Colonic mucosa (tissue), 4 donors: ENCODE measurements at regions not wholly inside any gene's neighbourhood (a gene's known extent, or its start where the extent isn't known, plus 50 kb on each side); places are given as distances from the start of the nearest gene placed in this dataset.

Source experiments
- DNase-seq: peaks from one replicate; pipeline ENCODE4 v3.0.0-alpha.2; 2020
- H3K27ac ChIP-seq: fragments of 200-600 bp; one replicate; pipeline ENCODE4 v1.8.0; 2021
- H3K27me3 ChIP-seq: fragments of 200-600 bp; one replicate; pipeline ENCODE4 v1.8.0; 2021
- H3K36me3 ChIP-seq: fragments of 200-600 bp; one replicate; pipeline ENCODE4 v1.8.0; 2021
- H3K4me1 ChIP-seq: fragments of 200-600 bp; one replicate; pipeline ENCODE4 v1.8.0; 2021; ENCODE audit warnings: mild to moderate bottlenecking
- H3K4me3 ChIP-seq: fragments of 200-600 bp; one replicate; pipeline ENCODE4 v1.8.0; 2021
- H3K9ac ChIP-seq, 2 donors: one replicate each; pipeline ENCODE4 v1.7.0; 2013; ENCODE audit warnings: control low read depth in 2 of 2, low read depth in 2 of 2, low read length in 2 of 2
- H3K9me3 ChIP-seq: fragments of 200-600 bp; one replicate; pipeline ENCODE4 v1.8.0; 2021
- CTCF ChIP-seq: fragments of 200-600 bp; IDR thresholded peaks from one replicate; pipeline ENCODE4 v1.8.0; 2022; ENCODE audit warnings: antibody characterized with exemption, mild to moderate bottlenecking
- intact Hi-C: fragments of 100-400 bp; cut with DNase I; formaldehyde crosslinking; loops from one replicate; pipeline ENCODE4 v1.14.1; 2022
- donor health status: healthy.
- donor health status: DM: no; HTN: no; CAD: no.
- donor health status: DM: no; HTN: no; CAD: no.

- no peak for DNase-seq
- Histone ChIP-seq H3K4me1 (no peaks in the 10 kb centered on the region), H3K36me3 (no peaks in the 10 kb centered on the region), H3K27ac (no peak overlapping the region), H3K4me3 (no peak overlapping the region), H3K9me3 (no peaks in the 10 kb centered on the region), H3K27me3 (no peaks in the 10 kb centered on the region), H3K9ac (no peak overlapping the region)
- intact Hi-C loops, result no loop called here
- TF ChIP-seq CTCF, result no peak
These were observed 622.1 kb upstream of the UBE2E2 start for GRCh38 chr3:22581007-22581406.

- Histone ChIP-seq H3K9ac (no peak overlapping the region), H3K27me3 (no peaks in the 10 kb centered on the region), H3K36me3 (no peaks in the 10 kb centered on the region), H3K4me3 (no peak overlapping the region), H3K9me3 (no peaks in the 10 kb centered on the region), H3K4me1 (no peaks in the 10 kb centered on the region), H3K27ac (no peak overlapping the region)
- no peak for TF ChIP-seq CTCF
- no peak for DNase-seq
- intact Hi-C loops, result no loop called here
These were observed 620.9 kb upstream of the UBE2E2 start for GRCh38 chr3:22582266-22582665.

- Histone ChIP-seq H3K27me3 (no peaks in the 10 kb centered on the region), H3K27ac (no peak overlapping the region), H3K36me3 (no peaks in the 10 kb centered on the region), H3K9me3 (no peaks in the 10 kb centered on the region), H3K9ac (no peak overlapping the region), H3K4me3 (no peak overlapping the region), H3K4me1 (no peaks in the 10 kb centered on the region)
- TF ChIP-seq CTCF, result no peak
- DNase-seq, result no peak
- intact Hi-C loops, result no loop called here
These were observed 617.6 kb upstream of the UBE2E2 start for GRCh38 chr3:22585504-22585903.

GRCh38 chr3:22585911-22586310 is 617.2 kb upstream of the UBE2E2 start:
- no peak overlapping the region for H3K4me3 ChIP-seq
- DNase-seq, result no peak
- no peaks in the 10 kb centered on the region for H3K27me3 ChIP-seq
- no peak overlapping the region for H3K9ac ChIP-seq
- H3K4me1 ChIP-seq, result no peaks in the 10 kb centered on the region
- H3K36me3 ChIP-seq, result no peaks in the 10 kb centered on the region
- no peak overlapping the region for H3K27ac ChIP-seq
- intact Hi-C loops, result no loop called here
- H3K9me3 ChIP-seq, result no peaks in the 10 kb centered on the region
- TF ChIP-seq CTCF, result no peak

- H3K27ac ChIP-seq, result no peak overlapping the region
- no peak for TF ChIP-seq CTCF
- no peaks in the 10 kb centered on the region for H3K9me3 ChIP-seq
- no peak overlapping the region for H3K9ac ChIP-seq
- H3K4me3 ChIP-seq, result no peak overlapping the region
- H3K27me3 ChIP-seq, result no peaks in the 10 kb centered on the region
- H3K4me1 ChIP-seq, result no peaks in the 10 kb centered on the region
- intact Hi-C loops, result no loop called here
- no peaks in the 10 kb centered on the region for H3K36me3 ChIP-seq
- no peak for DNase-seq
These were observed 615.7 kb upstream of the UBE2E2 start for GRCh38 chr3:22587446-22587845.

GRCh38 chr3:22593638-22594037 is 609.5 kb upstream of the UBE2E2 start:
- intact Hi-C loops, result no loop called here
- Histone ChIP-seq H3K4me3 (no peak overlapping the region), H3K9me3 (no peaks in the 10 kb centered on the region), H3K9ac (no peak overlapping the region), H3K4me1 (no peaks in the 10 kb centered on the region), H3K27me3 (no peaks in the 10 kb centered on the region), H3K27ac (no peak overlapping the region), H3K36me3 (no peaks in the 10 kb centered on the region)
- no peak for DNase-seq
- TF ChIP-seq CTCF, result no peak
